Gastroesophageal sphincter (tissue), 3 donors: ENCODE measurements at regions not wholly inside any gene's neighbourhood (a gene's known extent, or its start where the extent isn't known, plus 50 kb on each side); places are given as distances from the start of the nearest gene placed in this dataset.

Experiments used
- CTCF ChIP-seq, 4 experiments: fragments of 200-600 bp in 2 of 4; fragments of 450-650 bp in 2 of 4; sonication (generic) in 1 of 4; IDR thresholded peaks; one replicate each; pipeline ENCODE4 v1.5.1; 2017 to 2019; ENCODE audit warnings: antibody characterized with exemption in 4 of 4, mild to moderate bottlenecking in 2 of 4, moderate library complexity in 2 of 4
- POLR2A ChIP-seq, 2 donors: fragments of 450-650 bp; IDR thresholded peaks; one replicate each; pipeline ENCODE4 v1.6.1; 2017; ENCODE audit warnings: antibody characterized with exemption in 2 of 2, mild to moderate bottlenecking in 2 of 2, moderate library complexity in 1 of 2
- POLR2AphosphoS5 ChIP-seq: sonication (generic); formaldehyde crosslinking; IDR thresholded peaks from one replicate; pipeline ENCODE4 v1.6.1; 2017; ENCODE audit warnings: antibody characterized with exemption

GRCh38 chr5:142382186-142382585 is 57.4 kb upstream of the SPRY4 start:
- TF ChIP-seq CTCF (IDR thresholded peaks at IDR 0.05) = no peak
- no peak for TF ChIP-seq POLR2A (IDR thresholded peaks at IDR 0.05)
- TF ChIP-seq POLR2AphosphoS5 = no peak
